Gastrocnemius medialis (tissue), 4 donors: ENCODE measurements at regions not wholly inside any gene's neighbourhood (a gene's known extent, or its start where the extent isn't known, plus 50 kb on each side); places are given as distances from the start of the nearest gene placed in this dataset.

Source experiments
- ATAC-seq, 2 donors: fragments of 150-250 bp; one replicate each; pipeline ENCODE4 v1.9.1; 2016
- DNase-seq, 2 donors: peaks; one replicate each; pipeline ENCODE4 v3.0.0-alpha.2; 2019
- H3K27ac ChIP-seq, 4 donors: fragments of 200-600 bp; sonication (generic); 1 replicate in 1 of 4; 2 replicates in 3 of 4; pipeline ENCODE4 v1.5.1; 2016 to 2018; ENCODE audit warnings: mild to moderate bottlenecking in 2 of 4, moderate library complexity in 1 of 4
- H3K27me3 ChIP-seq, 3 donors: fragments of 200-600 bp; sonication (generic) in 2 of 3; 1 replicate in 1 of 3; 2 replicates in 2 of 3; pipeline versions ENCODE4 v1.5.1 to v1.6.0; 2016 to 2019; ENCODE audit warnings: mild to moderate bottlenecking in 1 of 3, moderate library complexity in 1 of 3
- H3K36me3 ChIP-seq, 2 donors: fragments of 200-600 bp; sonication (generic) in 1 of 2; one replicate each; pipeline ENCODE4 v1.5.1; 2017 to 2018
- H3K4me1 ChIP-seq, 2 donors: fragments of 200-600 bp; sonication (generic) in 1 of 2; one replicate each; pipeline ENCODE4 v1.5.1; 2016 to 2017; ENCODE audit warnings: mild to moderate bottlenecking in 2 of 2
- H3K4me3 ChIP-seq, 4 donors: fragments of 200-600 bp; sonication (generic) in 3 of 4; 1 replicate in 1 of 4; 2 replicates in 3 of 4; pipeline ENCODE4 v1.5.1; 2016 to 2019; ENCODE audit warnings: mild to moderate bottlenecking in 2 of 4
- H3K9me3 ChIP-seq, 3 donors: fragments of 200-600 bp; sonication (generic) in 2 of 3; 1 replicate in 1 of 3; 2 replicates in 2 of 3; pipeline ENCODE4 v1.5.1; 2016 to 2019
- POLR2A ChIP-seq, 2 donors: fragments of 450-650 bp; IDR thresholded peaks; one replicate each; pipeline ENCODE4 v1.6.1; 2017; ENCODE audit warnings: antibody characterized with exemption in 2 of 2, mild to moderate bottlenecking in 2 of 2, moderate library complexity in 2 of 2
- in situ Hi-C, 4 donors: fragments of 200-750 bp; cut with MboI; loops; one replicate each; pipeline versions ENCODE4 v1.15.0 to v1.8.0; 2017; ENCODE audit warnings: low sequenced_read_pairs in 4 of 4
- intact Hi-C: fragments of 100-400 bp; cut with DNase I; formaldehyde crosslinking; loops from one replicate; pipeline ENCODE4 v1.15.1; 2023; ENCODE audit warnings: low total_unique reads
- TF ChIP-seq, protein P1 (sequence below), 5 experiments: fragments of 450-650 bp in 3 of 5; fragments of 200-600 bp in 2 of 5; sonication (generic) in 2 of 5; IDR thresholded peaks in 4 of 5; conservative IDR thresholded peaks in 1 of 5; 1 replicate in 4 of 5; 2 replicates in 1 of 5; pipeline ENCODE4 v1.5.1; 2016 to 2019; ENCODE audit warnings: antibody characterized with exemption in 5 of 5, mild to moderate bottlenecking in 3 of 5, moderate library complexity in 3 of 5

DNA sequence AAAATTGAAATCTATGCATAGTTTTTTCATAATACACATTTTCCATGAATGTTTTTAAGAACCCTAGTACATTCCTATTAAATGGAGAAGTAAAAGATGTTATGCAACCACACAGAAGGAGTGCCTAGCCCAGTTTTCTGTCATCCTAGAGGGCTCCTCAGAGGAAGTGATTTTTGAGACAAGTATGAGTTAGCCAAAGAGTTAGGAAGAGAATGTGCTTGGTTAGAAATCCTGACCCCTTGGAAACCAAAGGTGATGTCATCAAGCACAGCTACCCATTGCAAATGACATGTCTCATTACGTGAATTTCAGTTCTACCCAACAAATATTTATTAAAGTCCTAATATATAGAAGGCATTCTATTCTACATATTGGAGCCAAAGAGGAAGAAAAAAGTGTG is 88.9 kb upstream of the TNFSF4 start:
- Histone ChIP-seq H3K27me3 (no peaks in the 10 kb centered on the region), H3K4me1 (no peaks in the 10 kb centered on the region), H3K36me3 (no peaks in the 10 kb centered on the region), H3K27ac (no peak overlapping the region), H3K9me3 (no peaks in the 10 kb centered on the region), H3K4me3 (no peak overlapping the region)
- ATAC-seq (no peak), DNase-seq (no peak)
- TF ChIP-seq POLR2A (IDR thresholded peaks at IDR 0.05): no peak
- TF ChIP-seq, protein P1, sequence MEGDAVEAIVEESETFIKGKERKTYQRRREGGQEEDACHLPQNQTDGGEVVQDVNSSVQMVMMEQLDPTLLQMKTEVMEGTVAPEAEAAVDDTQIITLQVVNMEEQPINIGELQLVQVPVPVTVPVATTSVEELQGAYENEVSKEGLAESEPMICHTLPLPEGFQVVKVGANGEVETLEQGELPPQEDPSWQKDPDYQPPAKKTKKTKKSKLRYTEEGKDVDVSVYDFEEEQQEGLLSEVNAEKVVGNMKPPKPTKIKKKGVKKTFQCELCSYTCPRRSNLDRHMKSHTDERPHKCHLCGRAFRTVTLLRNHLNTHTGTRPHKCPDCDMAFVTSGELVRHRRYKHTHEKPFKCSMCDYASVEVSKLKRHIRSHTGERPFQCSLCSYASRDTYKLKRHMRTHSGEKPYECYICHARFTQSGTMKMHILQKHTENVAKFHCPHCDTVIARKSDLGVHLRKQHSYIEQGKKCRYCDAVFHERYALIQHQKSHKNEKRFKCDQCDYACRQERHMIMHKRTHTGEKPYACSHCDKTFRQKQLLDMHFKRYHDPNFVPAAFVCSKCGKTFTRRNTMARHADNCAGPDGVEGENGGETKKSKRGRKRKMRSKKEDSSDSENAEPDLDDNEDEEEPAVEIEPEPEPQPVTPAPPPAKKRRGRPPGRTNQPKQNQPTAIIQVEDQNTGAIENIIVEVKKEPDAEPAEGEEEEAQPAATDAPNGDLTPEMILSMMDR (IDR thresholded peaks at IDR 0.05 in 4 of 5, conservative IDR thresholded peaks at IDR 0.05 in 1 of 5): no peak
- intact Hi-C loops: no loop called here
- in situ Hi-C loops: no loop called here

DNA sequence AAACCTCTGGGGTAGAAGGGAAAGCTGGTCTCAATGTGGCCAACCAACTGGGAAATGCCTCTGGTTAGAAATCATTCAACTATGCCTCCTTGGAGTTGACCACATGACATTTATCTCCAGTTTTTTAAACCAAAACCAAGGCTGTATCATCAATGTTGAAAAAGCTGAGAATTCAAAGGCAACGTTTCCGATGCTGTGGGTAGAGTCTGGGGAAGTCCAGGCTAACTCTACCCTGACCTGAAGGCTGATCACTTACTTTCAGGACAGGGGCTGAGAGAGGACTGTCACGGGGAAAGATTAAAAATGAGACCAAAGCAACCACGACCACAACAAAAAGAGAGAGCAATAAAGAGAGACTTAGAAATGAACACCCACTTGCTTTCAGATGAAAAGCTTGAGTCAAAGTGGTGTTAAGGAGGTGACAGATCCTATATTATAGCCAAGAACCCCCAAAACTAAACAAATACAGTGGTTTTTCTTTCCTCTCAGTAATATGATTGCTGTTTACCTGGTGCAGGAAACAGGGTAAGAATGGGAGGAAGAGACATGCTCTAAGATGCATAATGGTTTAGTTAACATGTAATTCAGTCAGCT is 90.8 kb upstream of the TNFSF4 start:
- in situ Hi-C loops (no loop called here), intact Hi-C loops (no loop called here)
- H3K27ac ChIP-seq: no peak overlapping the region
- H3K36me3 ChIP-seq: no peaks in the 10 kb centered on the region
- no peaks in the 10 kb centered on the region for H3K9me3 ChIP-seq
- TF ChIP-seq, protein P1 (IDR thresholded peaks at IDR 0.05 in 4 of 5, conservative IDR thresholded peaks at IDR 0.05 in 1 of 5): no peak
- no peak for TF ChIP-seq POLR2A (IDR thresholded peaks at IDR 0.05)
- no peak for ATAC-seq
- DNase-seq: no peak
- no peaks in the 10 kb centered on the region for H3K4me1 ChIP-seq
- no peaks in the 10 kb centered on the region for H3K27me3 ChIP-seq
- no peak overlapping the region for H3K4me3 ChIP-seq

DNA sequence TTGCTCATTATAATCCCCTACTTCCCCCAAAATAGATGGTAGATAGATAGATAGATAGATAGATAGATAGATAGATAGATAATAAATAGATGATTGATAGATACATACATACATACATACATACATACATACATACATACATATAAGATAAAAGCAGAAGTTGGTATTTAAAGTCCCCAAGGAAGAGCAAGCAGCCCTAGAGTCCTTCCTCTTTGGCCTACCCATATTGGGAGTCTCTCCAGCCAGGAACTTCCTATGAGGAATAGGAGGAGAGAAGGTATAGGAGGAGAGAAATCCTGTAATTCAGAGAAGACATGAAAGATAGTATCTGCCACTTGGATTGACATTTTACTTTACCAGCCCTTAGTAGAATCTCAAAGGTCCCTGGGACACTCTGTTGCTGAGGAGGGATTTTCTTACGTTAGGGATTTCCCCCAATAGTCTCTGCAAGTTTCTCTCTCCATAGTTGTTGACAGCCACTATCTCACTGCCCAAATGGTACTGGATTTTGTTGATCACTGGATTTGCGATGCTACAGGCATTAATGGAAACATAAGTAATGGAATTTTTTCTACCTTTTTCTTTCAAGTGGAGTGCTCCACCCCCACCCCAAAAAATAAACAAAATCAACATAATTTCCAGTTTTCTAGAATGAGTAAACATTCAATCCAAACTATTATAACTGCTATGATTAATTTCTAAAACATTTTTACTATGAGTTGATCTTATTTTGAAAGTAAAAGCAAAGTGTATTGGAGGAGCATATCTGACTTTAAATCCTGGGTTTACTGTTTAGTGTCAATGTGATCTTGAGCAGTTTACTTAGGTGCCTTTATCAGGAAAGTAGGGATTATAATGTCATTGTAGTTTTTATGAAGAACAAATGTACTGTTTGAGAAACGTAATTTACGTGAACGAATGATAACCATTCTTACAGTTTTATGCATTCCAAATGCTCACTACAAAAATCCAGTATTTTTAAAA is 93.2 kb upstream of the TNFSF4 start:
- TF ChIP-seq, protein P1 (IDR thresholded peaks at IDR 0.05 in 4 of 5, conservative IDR thresholded peaks at IDR 0.05 in 1 of 5): no peak
- TF ChIP-seq POLR2A (IDR thresholded peaks at IDR 0.05): no peak

DNA sequence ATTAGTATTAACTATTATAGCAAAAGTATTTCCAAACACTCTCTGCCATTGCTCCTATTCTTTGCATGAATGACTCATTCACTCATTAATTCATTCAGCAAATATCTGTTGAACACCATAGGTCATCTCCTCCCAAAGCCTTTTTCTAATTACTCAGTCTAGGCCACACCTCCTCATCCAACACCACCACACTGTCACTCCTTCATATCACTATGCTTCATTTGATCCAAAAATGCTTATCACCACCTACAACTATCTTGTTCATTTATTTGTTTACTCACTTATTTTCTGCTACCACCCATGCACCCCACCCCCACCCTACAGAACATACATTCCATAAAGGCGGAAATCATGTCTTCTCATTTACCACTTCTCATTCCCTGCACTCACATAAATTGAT is 94.4 kb upstream of the TNFSF4 start:
- Histone ChIP-seq H3K27ac (no peak overlapping the region), H3K4me1 (no peaks in the 10 kb centered on the region), H3K36me3 (no peaks in the 10 kb centered on the region), H3K9me3 (no peaks in the 10 kb centered on the region), H3K4me3 (no peak overlapping the region), H3K27me3 (no peaks in the 10 kb centered on the region)
- DNase-seq: no peak
- intact Hi-C loops (no loop called here), in situ Hi-C loops (no loop called here)
- TF ChIP-seq POLR2A (IDR thresholded peaks at IDR 0.05): no peak
- TF ChIP-seq, protein P1 (IDR thresholded peaks at IDR 0.05 in 4 of 5, conservative IDR thresholded peaks at IDR 0.05 in 1 of 5): no peak
- no peak for ATAC-seq

More for the DNA sequence above, 93.2 kb upstream of the TNFSF4 start:
- no peak overlapping the region for H3K4me3 ChIP-seq
- H3K36me3 ChIP-seq: no peaks in the 10 kb centered on the region
- H3K27me3 ChIP-seq: no peaks in the 10 kb centered on the region
- no peak overlapping the region for H3K27ac ChIP-seq
- H3K9me3 ChIP-seq: no peaks in the 10 kb centered on the region
- intact Hi-C loops (no loop called here), in situ Hi-C loops (no loop called here)
- H3K4me1 ChIP-seq: no peaks in the 10 kb centered on the region
- ATAC-seq (no peak), DNase-seq (no peak)
